Thyroid gland (tissue), 4 donors: ENCODE measurements at regions not wholly inside any gene's neighbourhood (a gene's known extent, or its start where the extent isn't known, plus 50 kb on each side); places are given as distances from the start of the nearest gene placed in this dataset.

Experiments used
- CTCF ChIP-seq, 6 experiments: fragments of 200-600 bp in 3 of 6; fragments of 450-650 bp in 3 of 6; sonication (generic) in 3 of 6; IDR thresholded peaks; one replicate each; pipeline ENCODE4 v1.5.1; 2016 to 2019; ENCODE audit warnings: antibody characterized with exemption in 6 of 6, mild to moderate bottlenecking in 2 of 6, inconsistent platforms in 1 of 6, moderate library complexity in 1 of 6
- POLR2A ChIP-seq, 2 donors: fragments of 450-650 bp; IDR thresholded peaks; one replicate each; pipeline ENCODE4 v1.6.1; 2017; ENCODE audit warnings: antibody characterized with exemption in 2 of 2, mild to moderate bottlenecking in 2 of 2, moderate library complexity in 1 of 2

DNA sequence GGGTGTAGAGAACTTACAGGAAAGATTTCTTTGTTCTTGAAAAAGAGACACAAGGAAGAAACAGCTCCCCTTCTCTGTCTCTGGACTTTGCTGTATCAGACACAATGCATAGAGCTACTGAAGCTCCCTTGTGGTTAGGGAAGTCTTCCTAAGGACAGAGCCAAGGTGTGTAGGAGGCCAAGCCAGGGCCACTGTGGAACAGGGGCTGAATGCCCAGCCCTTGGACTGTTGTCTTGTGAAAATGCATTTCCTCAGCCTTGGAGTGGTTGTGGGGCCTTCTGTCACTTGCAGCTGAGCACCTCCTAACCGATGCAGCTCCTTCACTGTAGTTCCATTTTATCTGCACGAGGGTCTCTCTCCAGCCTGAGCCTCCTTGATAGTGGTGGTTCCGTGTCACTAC, 353.4 kb downstream of the CCSER2 start:
- no peak for TF ChIP-seq CTCF (IDR thresholded peaks at IDR 0.05)
- TF ChIP-seq POLR2A (IDR thresholded peaks at IDR 0.05) = no peak
